Adipocyte (in vitro differentiated cells): ENCODE measurements at regions not wholly inside any gene's neighbourhood (a gene's known extent, or its start where the extent isn't known, plus 50 kb on each side); places are given as distances from the start of the nearest gene placed in this dataset.

Source experiments
- DNase-seq: peaks from one replicate; pipeline ENCODE4 v3.0.0-alpha.2; 2015; ENCODE audit warnings: low read depth
- H3K27me3 ChIP-seq: replicated peaks from 2 replicates; pipeline ENCODE4 v1.7.0; 2013; ENCODE audit warnings: mild to moderate bottlenecking, low read length, moderate library complexity; ENCODE audit not compliant: control insufficient read depth, insufficient read depth
- H3K36me3 ChIP-seq: 2 replicates; pipeline ENCODE4 v1.7.0; 2013; ENCODE audit warnings: low read length, mild to moderate bottlenecking, moderate library complexity; ENCODE audit not compliant: control insufficient read depth, insufficient read depth, severe bottlenecking
- H3K4me1 ChIP-seq: 2 replicates; pipeline ENCODE4 v1.7.0; 2013; ENCODE audit warnings: mild to moderate bottlenecking, low read length, moderate library complexity; ENCODE audit not compliant: control insufficient read depth, insufficient read depth
- H3K4me3 ChIP-seq: 2 replicates; pipeline ENCODE4 v1.7.0; 2013; ENCODE audit warnings: mild to moderate bottlenecking, low read length, moderate library complexity
- H3K9ac ChIP-seq: 2 replicates; pipeline ENCODE4 v1.7.0; 2013; ENCODE audit warnings: mild to moderate bottlenecking, low read length, moderate library complexity
- H3K9me3 ChIP-seq: 2 replicates; pipeline ENCODE4 v1.7.0; 2013; ENCODE audit warnings: mild to moderate bottlenecking, low read length, moderate library complexity; ENCODE audit not compliant: control insufficient read depth

DNA sequence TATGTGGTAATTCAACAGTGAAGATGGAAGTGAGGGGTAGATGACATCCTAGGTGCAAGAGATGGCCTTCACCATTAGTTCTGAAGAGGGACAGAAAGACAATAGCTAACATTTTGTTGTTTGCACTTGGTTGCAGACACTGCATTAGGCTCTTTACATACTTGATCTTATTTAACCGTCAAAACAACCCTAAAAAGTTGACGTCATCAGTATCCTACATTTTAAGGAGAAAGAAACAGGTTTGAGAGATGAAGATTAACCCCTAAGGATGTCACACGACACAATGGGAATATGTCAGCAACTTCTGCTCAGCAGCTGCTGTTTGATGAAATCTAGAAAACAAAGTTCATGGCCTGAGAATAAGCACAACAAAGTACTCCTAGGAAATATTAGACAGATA is 72.6 kb upstream of the MC3R start:
- no peaks in the 10 kb centered on the region for H3K36me3 ChIP-seq
- no peak for DNase-seq
- no peaks in the 10 kb centered on the region for H3K4me1 ChIP-seq
- no peaks in the 10 kb centered on the region for H3K9me3 ChIP-seq
- no peaks in the 10 kb centered on the region for H3K27me3 ChIP-seq
- no peak overlapping the region for H3K4me3 ChIP-seq
- H3K9ac ChIP-seq, result no peak overlapping the region

DNA sequence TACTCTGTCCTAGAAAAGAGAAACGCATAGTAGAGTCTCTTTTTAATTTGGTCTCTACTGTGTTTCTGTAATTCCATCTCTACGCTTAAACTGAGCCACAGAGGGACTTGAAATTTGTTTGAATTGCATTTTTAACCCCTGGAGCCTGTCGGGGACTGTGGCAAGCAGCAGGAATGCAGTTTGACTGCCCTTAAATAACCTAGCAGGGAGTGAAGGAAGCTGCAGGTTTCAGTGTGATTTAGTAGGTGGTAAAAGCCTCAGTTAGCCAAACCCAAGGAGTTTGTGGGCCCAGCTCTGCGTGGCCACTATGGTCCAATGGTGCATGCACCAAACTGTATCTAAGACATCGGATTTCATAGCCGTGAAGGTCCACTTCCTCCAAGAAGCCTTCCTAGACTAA is 70.3 kb upstream of the MC3R start:
- Histone ChIP-seq H3K4me1 (no peaks in the 10 kb centered on the region), H3K36me3 (no peaks in the 10 kb centered on the region), H3K9me3 (no peaks in the 10 kb centered on the region), H3K4me3 (no peak overlapping the region), H3K9ac (no peak overlapping the region), H3K27me3 (no peaks in the 10 kb centered on the region)
- no peak for DNase-seq

DNA sequence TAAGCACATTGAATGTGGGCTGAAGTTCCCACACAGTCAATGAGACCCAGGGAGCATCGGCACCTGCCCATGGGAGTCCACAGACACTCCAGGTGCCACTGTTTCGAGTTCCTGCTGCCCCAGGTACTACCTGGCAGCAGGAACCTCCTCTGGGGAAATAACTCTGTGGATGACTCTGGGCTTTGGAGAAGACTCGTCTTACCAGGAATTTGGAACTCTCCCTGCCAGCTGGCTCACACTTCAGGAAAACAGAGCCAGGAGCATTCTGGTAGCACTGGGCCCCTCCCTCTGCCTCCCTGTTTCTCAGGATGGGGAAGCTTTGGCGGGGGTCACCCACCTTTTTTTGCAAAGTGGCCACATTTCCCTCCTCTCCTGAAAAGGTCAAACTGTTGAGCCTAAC is 69.5 kb upstream of the MC3R start:
- H3K9me3 ChIP-seq, result no peaks in the 10 kb centered on the region
- H3K27me3 ChIP-seq, result no peaks in the 10 kb centered on the region
- H3K36me3 ChIP-seq, result no peaks in the 10 kb centered on the region

DNA sequence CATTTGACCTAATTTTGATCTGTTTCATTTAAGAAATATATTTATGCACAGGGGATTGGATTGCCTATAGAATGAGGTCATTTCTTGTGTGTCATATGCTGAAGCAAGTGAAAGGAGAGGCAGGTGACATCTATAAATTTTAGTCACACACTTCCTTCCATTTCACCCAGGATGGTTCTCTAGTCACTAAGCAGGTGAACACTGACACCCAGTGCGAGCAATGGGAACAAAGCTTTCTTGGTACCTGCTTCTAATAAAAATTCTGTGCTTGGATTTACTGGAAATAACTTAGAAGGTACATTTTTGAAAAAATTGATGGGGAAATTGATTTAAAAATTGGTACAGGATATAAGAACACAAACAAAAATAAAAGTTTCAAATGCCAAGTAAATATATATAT is 66.9 kb upstream of the MC3R start:
- H3K4me1 ChIP-seq, result no peaks in the 10 kb centered on the region
- no peak overlapping the region for H3K9ac ChIP-seq
- no peaks in the 10 kb centered on the region for H3K9me3 ChIP-seq
- no peak for DNase-seq
- no peaks in the 10 kb centered on the region for H3K27me3 ChIP-seq
- H3K36me3 ChIP-seq, result no peaks in the 10 kb centered on the region
- no peak overlapping the region for H3K4me3 ChIP-seq

More for the DNA sequence above, 69.5 kb upstream of the MC3R start:
- Histone ChIP-seq H3K4me1 (no peaks in the 10 kb centered on the region), H3K9ac (no peak overlapping the region), H3K4me3 (no peak overlapping the region)
- DNase-seq, result no peak

DNA sequence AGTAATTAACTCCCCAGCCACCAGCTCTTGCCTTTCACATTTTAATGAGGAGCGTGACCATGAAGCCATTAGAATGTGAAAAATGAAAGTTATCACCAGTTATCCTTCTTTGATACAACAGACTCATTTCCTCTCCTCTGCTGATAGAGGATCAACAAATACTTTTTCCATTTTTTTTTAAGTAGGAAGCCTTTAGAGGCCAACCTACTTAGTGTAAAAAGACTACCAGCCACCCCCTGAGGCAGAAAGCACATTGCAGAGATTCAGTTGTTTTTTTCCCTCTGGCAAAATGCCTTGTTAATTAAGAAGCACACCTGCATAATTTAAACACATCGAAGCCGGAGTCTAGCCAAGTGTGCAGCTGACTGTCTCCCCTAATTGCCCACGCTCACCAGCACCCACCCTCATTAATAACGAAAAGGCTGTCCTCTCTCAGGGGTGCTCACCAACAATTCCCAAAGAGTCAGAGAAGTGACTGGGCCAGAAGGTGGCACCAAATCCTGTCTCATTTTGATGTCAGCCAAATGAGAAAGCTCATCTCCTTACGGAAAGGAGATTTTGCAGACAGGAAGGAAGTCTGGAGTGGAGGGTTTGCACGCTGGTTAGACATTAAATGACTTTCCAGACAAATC is 60.9 kb upstream of the MC3R start:
- DNase-seq, result peak; percentile 6

DNA sequence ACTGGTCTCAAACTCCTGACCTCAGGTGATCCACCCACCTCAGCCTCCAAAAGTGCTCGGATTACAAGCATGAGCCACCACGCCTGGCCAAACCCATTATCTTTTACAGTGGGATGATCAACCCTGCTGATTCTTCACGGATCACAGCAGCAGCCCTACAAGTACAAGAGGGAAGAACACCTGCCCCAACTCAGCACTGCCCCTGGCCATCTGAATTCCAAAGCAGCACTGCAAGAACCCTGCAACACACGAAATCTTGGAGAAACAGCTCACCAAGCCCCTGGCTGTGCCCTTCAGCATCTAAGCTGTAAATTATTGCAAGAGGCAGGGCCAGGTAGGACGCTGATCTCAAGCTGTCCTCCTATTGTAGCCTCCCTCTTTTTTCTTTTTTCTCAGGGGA is 54.5 kb upstream of the MC3R start:
- no peak for DNase-seq
- H3K9me3 ChIP-seq, result peaks cover 2% of the 10 kb centered on the region

More for the DNA sequence above, 60.9 kb upstream of the MC3R start:
- Histone ChIP-seq H3K36me3 (no peaks in the 10 kb centered on the region), H3K9me3 (no peaks in the 10 kb centered on the region), H3K9ac (no peak overlapping the region), H3K4me1 (no peaks in the 10 kb centered on the region), H3K27me3 (no peaks in the 10 kb centered on the region), H3K4me3 (no peak overlapping the region)

DNA sequence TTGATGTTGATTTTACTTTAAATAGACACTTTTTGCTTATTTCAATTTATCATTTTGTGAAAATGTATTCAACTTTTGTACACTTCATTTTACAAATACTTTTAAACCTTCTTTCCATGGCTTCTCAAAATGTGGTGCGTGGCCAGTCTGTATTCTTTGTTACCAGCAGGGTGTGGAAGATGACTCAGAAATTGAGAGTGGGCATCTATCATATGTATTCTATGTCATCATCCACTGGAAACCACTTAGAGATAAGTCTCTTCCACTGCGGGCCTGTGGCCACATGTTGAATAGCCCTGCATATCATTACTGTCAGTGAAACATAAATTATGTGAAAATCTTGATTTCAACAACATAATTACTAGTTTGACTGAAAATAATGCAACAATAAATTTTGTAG is 52.6 kb upstream of the MC3R start:
- Histone ChIP-seq H3K9ac (no peak overlapping the region), H3K9me3 (peaks cover 21% of the 10 kb centered on the region), H3K4me1 (no peaks in the 10 kb centered on the region), H3K4me3 (no peak overlapping the region), H3K36me3 (no peaks in the 10 kb centered on the region), H3K27me3 (no peaks in the 10 kb centered on the region)
- DNase-seq, result no peak

More for the DNA sequence above, 54.5 kb upstream of the MC3R start:
- Histone ChIP-seq H3K36me3 (no peaks in the 10 kb centered on the region), H3K9ac (no peak overlapping the region), H3K4me1 (no peaks in the 10 kb centered on the region), H3K27me3 (no peaks in the 10 kb centered on the region), H3K4me3 (no peak overlapping the region)
